GM12878 (cell line): ENCODE measurements at regions not wholly inside any gene's neighbourhood (a gene's known extent, or its start where the extent isn't known, plus 50 kb on each side); places are given as distances from the start of the nearest gene placed in this dataset.

Experiments used
- EP300 ChIP-seq, 2 experiments: fragments of 150-350 bp in 1 of 2; IDR thresholded peaks; 2 replicates each; pipeline ENCODE4 v1.6.1; 2011 to 2012; ENCODE audit warnings: low read depth in 2 of 2, low read length in 2 of 2, borderline replicate concordance in 1 of 2, improper control_type of control experiment in 1 of 2, inconsistent platforms in 1 of 2; ENCODE audit not compliant: control insufficient read depth in 1 of 2
- ESRRA ChIP-seq: IDR thresholded peaks from 2 replicates; pipeline ENCODE4 v1.6.1; 2012; ENCODE audit warnings: mild to moderate bottlenecking, low read length, improper control_type of control experiment
- MLLT1 ChIP-seq: fragments of 450-650 bp; IDR thresholded peaks from 2 replicates; pipeline ENCODE4 v1.6.1; 2016; ENCODE audit warnings: mild to moderate bottlenecking
- MTA3 ChIP-seq: IDR thresholded peaks from 2 replicates; pipeline ENCODE4 v1.6.1; 2012; ENCODE audit warnings: low read length, inconsistent platforms, borderline replicate concordance
- POLR2AphosphoS5 ChIP-seq: IDR thresholded peaks from 2 replicates; pipeline ENCODE4 v1.6.1; 2011; ENCODE audit warnings: mild to moderate bottlenecking, low read length, inconsistent platforms
- SPI1 ChIP-seq: IDR thresholded peaks from 2 replicates; pipeline ENCODE4 v1.6.1; 2011; ENCODE audit warnings: low read depth, mild to moderate bottlenecking, low read length, moderate library complexity, borderline replicate concordance; ENCODE audit not compliant: insufficient read depth
- SUPT20H ChIP-seq: IDR thresholded peaks from 2 replicates; pipeline ENCODE4 v1.6.1; 2011; ENCODE audit warnings: low read depth, mild to moderate bottlenecking, low read length, moderate library complexity, borderline replicate concordance; ENCODE audit not compliant: control insufficient read depth
- ZBED1 ChIP-seq: IDR thresholded peaks from 2 replicates; pipeline ENCODE4 v1.6.1; 2016; ENCODE audit warnings: borderline replicate concordance
- TF ChIP-seq, protein P1 (sequence below), 3 experiments: IDR thresholded peaks in 2 of 3; conservative IDR thresholded peaks in 1 of 3; 2 replicates each; pipeline ENCODE4 v1.5.1; 2011; ENCODE audit warnings: low read depth in 3 of 3, low read length in 3 of 3, mild to moderate bottlenecking in 3 of 3, control low read depth in 2 of 3, moderate library complexity in 2 of 3, inconsistent platforms in 1 of 3, mixed read lengths in 1 of 3; ENCODE audit not compliant: control insufficient read depth in 2 of 3, insufficient read depth in 1 of 3; ENCODE audit errors: extremely low read depth in 1 of 3
- TF ChIP-seq, protein P2 (sequence below): fragments of 450-650 bp; IDR thresholded peaks from 2 replicates; pipeline ENCODE4 v1.6.1; 2017; ENCODE audit warnings: mild to moderate bottlenecking, low read depth, inconsistent platforms; ENCODE audit not compliant: poor library complexity, severe bottlenecking

DNA sequence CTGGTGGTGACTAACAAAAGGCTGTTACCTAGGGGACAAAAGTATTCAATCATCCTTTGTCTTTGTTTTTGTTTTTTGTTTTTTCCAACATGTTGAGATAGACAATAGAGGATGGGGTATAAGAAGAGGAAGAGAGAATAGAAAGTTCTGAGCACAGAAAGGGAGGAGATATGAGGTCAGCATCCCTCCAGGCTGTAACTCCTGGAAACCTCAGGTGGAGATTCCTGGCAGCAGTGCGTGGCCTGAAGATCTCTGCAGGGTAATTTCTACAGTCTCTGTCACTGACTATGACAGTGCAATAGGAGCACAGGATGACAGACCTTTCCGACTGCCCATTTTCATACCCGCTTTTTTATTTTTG lies 112.1 kb downstream of the ADRB2 start (continued):
- no peak for TF ChIP-seq MLLT1
- no peak for TF ChIP-seq ZBED1
- TF ChIP-seq SPI1 = no peak
- no peak for TF ChIP-seq ESRRA
- TF ChIP-seq, protein P1, sequence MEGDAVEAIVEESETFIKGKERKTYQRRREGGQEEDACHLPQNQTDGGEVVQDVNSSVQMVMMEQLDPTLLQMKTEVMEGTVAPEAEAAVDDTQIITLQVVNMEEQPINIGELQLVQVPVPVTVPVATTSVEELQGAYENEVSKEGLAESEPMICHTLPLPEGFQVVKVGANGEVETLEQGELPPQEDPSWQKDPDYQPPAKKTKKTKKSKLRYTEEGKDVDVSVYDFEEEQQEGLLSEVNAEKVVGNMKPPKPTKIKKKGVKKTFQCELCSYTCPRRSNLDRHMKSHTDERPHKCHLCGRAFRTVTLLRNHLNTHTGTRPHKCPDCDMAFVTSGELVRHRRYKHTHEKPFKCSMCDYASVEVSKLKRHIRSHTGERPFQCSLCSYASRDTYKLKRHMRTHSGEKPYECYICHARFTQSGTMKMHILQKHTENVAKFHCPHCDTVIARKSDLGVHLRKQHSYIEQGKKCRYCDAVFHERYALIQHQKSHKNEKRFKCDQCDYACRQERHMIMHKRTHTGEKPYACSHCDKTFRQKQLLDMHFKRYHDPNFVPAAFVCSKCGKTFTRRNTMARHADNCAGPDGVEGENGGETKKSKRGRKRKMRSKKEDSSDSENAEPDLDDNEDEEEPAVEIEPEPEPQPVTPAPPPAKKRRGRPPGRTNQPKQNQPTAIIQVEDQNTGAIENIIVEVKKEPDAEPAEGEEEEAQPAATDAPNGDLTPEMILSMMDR (IDR thresholded peaks at IDR 0.05 in 2 of 3, conservative IDR thresholded peaks at IDR 0.05 in 1 of 3; ENCODE audit: control insufficient read depth in 2 of 3, extremely low read depth in 1 of 3, insufficient read depth in 1 of 3, low read depth in 3 of 3, low read length in 3 of 3) = no peak
- no peak for TF ChIP-seq MTA3
- no peak for TF ChIP-seq SUPT20H
- TF ChIP-seq, protein P2, sequence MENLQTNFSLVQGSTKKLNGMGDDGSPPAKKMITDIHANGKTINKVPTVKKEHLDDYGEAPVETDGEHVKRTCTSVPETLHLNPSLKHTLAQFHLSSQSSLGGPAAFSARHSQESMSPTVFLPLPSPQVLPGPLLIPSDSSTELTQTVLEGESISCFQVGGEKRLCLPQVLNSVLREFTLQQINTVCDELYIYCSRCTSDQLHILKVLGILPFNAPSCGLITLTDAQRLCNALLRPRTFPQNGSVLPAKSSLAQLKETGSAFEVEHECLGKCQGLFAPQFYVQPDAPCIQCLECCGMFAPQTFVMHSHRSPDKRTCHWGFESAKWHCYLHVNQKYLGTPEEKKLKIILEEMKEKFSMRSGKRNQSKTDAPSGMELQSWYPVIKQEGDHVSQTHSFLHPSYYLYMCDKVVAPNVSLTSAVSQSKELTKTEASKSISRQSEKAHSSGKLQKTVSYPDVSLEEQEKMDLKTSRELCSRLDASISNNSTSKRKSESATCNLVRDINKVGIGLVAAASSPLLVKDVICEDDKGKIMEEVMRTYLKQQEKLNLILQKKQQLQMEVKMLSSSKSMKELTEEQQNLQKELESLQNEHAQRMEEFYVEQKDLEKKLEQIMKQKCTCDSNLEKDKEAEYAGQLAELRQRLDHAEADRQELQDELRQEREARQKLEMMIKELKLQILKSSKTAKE = no peak
- no peak for TF ChIP-seq POLR2AphosphoS5
- TF ChIP-seq EP300 (IDR thresholded peaks at IDR 0.05; ENCODE audit: borderline replicate concordance in 1 of 2, control insufficient read depth in 1 of 2, low read depth in 2 of 2, low read length in 2 of 2) = no peak
- TF ChIP-seq, all 136 proteins: peak for 0
